ENCODE measurements at regions not wholly inside any gene's neighbourhood (a gene's known extent, or its start where the extent isn't known, plus 50 kb on each side); places are given as distances from the start of the nearest gene placed in this dataset.

DNA sequence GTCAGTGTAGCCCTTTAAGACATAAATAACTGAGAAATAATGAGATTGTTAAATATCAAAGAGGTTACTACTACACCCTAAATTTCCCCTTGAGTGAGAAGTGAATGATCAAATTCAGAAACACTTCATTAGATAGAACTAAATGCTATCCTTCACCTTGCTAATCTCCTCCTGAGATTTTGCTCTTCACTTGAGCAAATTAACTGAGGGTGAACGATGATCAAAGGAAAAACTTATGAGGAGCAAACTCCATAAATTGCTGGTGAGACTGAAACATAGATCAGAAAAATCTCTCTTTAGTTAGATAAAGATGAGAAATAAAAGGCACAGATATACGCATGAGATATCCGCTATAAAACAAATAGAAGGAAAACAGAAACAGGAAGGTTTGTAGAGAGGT lies 63.1 kb upstream of the TANC1 start:
- no peak for DNase-seq (ENCODE audit: low spot score)

DNA sequence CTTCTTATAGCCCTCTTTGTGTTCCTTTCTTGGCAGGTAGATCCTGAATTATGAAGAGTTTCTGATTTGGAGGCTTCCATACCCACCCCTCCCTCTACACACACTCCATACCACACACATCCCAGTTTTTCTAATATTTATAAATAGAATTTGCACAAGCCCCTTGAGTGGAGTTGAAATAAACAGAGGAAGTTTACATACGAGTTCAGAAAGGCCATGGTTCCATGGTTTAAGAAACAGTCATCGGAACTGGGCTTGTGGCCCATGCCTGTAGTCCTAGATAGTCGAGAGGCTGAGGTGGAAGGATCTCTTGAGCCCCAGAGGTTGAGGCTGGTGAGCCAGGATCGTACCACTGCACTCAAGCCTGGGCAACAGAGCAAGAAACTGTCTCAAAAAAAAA lies 62.7 kb upstream of the TANC1 start:
- no peak for DNase-seq (ENCODE audit: low spot score)

GRCh38 chr2:158907926-158908456 lies 60.4 kb upstream of the TANC1 start:
- no peak for DNase-seq (ENCODE audit: low spot score)

DNA sequence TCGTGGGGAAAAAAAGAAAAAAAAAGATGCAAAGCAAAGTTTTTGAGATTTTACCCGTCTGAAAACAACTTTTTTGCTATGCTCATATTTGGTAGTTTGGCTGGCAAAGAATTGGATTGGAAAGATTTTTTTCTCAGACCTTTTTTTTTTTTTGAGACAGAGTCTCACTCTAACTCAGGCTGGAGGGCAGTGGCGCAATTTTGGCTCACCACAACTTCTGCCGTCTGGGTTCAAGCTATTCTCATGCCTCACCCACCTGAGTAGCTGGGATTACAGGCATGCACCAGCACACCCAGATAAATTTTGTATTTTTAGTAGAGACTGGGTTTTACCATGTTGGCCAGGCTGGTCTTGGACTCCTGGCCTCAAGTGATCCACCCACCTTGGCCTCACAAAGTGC lies 56.3 kb upstream of the TANC1 start:
- DNase-seq (ENCODE audit: low spot score), result no peak

DNA sequence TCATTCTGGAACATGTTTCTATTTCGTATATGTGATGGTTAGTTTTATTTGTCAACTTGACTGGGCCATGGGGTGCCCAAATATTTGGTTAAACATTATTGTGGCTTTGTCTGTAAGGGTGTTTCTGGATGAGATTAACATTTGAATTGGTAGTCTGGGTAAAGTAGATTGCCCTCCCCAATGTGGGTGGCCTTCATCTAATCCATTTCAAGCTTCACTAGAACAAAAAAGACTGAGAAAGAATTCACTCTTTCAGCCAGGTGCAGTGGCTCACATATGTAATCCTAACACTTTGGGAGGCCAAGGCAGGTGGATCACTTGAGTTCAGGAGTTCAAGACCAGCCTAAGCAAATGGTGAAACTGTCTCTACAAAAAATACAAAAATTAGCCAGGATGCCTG lies 55.7 kb upstream of the TANC1 start:
- no peak for DNase-seq (ENCODE audit: low spot score)

DNA sequence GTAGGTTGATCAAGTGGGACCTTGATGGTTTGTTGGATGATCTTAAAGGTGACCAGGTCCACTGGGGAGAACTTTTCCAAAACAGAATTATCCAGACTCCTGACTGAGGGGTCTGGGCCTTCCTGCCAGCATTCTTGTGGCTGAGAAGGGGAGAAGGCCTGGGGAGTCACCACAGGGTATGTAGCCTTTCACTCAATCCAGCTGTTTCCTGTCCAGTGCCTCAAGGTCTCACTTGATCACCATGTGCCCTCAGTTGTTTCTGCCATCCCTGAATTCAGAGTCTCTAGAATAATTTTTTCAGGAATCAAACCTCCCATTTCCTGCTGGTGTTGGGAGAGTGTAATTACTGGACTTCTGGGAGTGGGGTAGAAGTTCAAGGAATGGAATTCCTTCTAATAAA lies 54.4 kb upstream of the TANC1 start:
- no peak for DNase-seq (ENCODE audit: low spot score)

- DNase-seq (ENCODE audit: low spot score), result peak; percentile 47
Observed at GRCh38 chr2:158914731-158915130, 53.7 kb upstream of the TANC1 start.

DNA sequence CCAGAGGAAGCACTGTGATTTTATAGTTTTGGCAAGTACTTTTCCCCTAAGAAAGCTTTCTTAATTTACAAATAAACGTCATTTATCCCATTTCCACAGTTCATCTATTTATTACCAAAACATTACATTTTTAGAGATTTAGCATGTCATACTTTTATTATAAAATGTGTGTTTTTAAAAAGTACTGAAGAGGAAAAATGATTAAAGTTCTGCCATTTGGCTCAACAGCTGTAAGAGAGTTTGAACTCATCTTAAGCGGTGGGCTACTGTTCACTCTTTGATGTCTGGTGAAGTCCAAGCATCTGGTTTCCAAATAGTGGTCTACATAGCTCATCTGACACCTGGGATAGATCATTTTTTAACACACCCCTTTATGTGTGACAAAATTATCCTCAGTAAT lies 51.3 kb upstream of the TANC1 start:
- no peak for DNase-seq (ENCODE audit: low spot score)

DNA sequence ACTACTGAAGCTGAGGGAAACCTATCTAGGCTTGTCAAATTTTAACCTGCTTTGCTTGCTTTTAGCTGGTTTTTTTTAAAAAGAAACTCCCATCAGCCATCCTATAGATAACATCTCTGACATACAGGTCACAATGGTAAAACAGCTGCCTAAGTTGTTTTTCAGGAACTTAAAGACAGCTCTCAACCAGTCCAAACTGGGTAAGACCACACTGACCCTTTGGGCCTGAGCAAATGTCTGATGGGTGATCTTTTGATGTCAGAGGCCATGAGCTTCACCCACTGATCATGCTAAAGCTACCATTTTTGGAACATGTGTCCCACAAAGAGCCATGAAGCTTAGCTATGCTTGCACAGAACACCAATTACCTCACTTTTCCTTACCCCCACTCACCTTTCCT lies 50.0 kb upstream of the TANC1 start:
- no peak for DNase-seq (ENCODE audit: low spot score)

Measured in kidney tubule cell (primary cell).